ENCODE measurements at regions not wholly inside any gene's neighbourhood (a gene's known extent, or its start where the extent isn't known, plus 50 kb on each side); places are given as distances from the start of the nearest gene placed in this dataset.

DNA sequence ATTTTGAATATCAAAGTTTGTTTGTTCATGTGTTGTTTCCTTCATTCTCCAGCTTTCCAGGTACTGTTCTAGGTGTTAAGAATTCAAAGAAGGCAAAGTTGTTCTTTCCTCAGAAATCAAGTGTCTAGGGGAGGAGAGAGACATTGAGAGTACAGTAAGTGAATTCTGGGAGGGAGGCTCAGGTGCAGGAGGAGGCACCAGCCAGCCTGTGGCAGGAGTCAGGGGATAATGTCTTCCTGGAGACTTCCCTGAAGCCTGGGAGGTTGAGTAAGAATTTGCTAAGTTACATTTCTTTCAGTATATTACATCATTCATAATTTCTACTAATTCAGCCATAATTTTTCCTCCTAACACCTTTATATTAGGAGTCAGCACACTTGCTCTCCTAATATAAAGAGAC, 462.1 kb downstream of the TDRD15 start:
- Histone ChIP-seq H3K4me1 (ENCODE audit: control insufficient read depth, insufficient read depth, low read length) (no peaks in the 10 kb centered on the region), H3K79me1 (ENCODE audit: low read depth in 1 of 2, low read length in 2 of 2) (no peaks in the 10 kb centered on the region), H3K27me3 (ENCODE audit: control insufficient read depth, insufficient read depth, low read length) (no peaks in the 10 kb centered on the region), H3K56ac (ENCODE audit: extremely low read depth, insufficient read depth, low read length) (no peak overlapping the region), H3K14ac (replicated peaks; ENCODE audit: low read depth, low read length) (no peak overlapping the region), H3K4me3 (ENCODE audit: insufficient read depth, low read depth, low read length) (no peak overlapping the region), H3K27ac (ENCODE audit: insufficient read depth, low read length) (no peak overlapping the region), H2BK5ac (ENCODE audit: low read depth, low read length, poor library complexity, severe bottlenecking) (no peak overlapping the region), H4K8ac (ENCODE audit: low read depth in 2 of 2, low read length in 2 of 2) (no peak overlapping the region), H4K5ac (ENCODE audit: low read depth, low read length) (no peak overlapping the region), H2AFZ (replicated peaks; ENCODE audit: low read length, poor library complexity) (no peak overlapping the region), H3K9me1 (ENCODE audit: insufficient read depth, low read length) (no peaks in the 10 kb centered on the region), H3K4me2 (ENCODE audit: low read depth, low read length) (no peak overlapping the region), H4K91ac (ENCODE audit: insufficient read depth, low read depth, low read length) (no peak overlapping the region), H2BK20ac (ENCODE audit: low read depth, low read length) (no peak overlapping the region), H3K9me3 (ENCODE audit: control insufficient read depth, insufficient read depth, low read length) (no peaks in the 10 kb centered on the region), H2BK120ac (ENCODE audit: low read depth, low read length) (no peak overlapping the region), H3K23ac (ENCODE audit: low read depth, low read length) (no peak overlapping the region), H2BK15ac (ENCODE audit: low read depth, low read length) (no peak overlapping the region), H3K36me3 (ENCODE audit: control insufficient read depth, insufficient read depth, low read length) (no peaks in the 10 kb centered on the region), H3K9ac (ENCODE audit: low read depth, low read length) (no peak overlapping the region), H4K20me1 (ENCODE audit: insufficient read depth, low read length) (no peaks in the 10 kb centered on the region), H3K18ac (ENCODE audit: low read depth, low read length) (no peak overlapping the region), H2AK9ac (replicated peaks; ENCODE audit: low read depth, low read length, poor library complexity) (no peak overlapping the region), H3K4ac (ENCODE audit: low read depth, low read length) (no peak overlapping the region), H2AK5ac (ENCODE audit: low read depth, low read length) (no peak overlapping the region)
- no peak for TF ChIP-seq MAZ (IDR thresholded peaks at IDR 0.05; ENCODE audit: borderline replicate concordance, low read depth, low read length)
- TF ChIP-seq CHD1 (IDR thresholded peaks at IDR 0.05; ENCODE audit: low read depth, low read length): no peak
- TF ChIP-seq RFX5 (IDR thresholded peaks at IDR 0.05; ENCODE audit: low read depth, low read length): no peak
- no peak for TF ChIP-seq RCOR1 (IDR thresholded peaks at IDR 0.05; ENCODE audit: insufficient replicate concordance, low read length)
- TF ChIP-seq, protein P1, sequence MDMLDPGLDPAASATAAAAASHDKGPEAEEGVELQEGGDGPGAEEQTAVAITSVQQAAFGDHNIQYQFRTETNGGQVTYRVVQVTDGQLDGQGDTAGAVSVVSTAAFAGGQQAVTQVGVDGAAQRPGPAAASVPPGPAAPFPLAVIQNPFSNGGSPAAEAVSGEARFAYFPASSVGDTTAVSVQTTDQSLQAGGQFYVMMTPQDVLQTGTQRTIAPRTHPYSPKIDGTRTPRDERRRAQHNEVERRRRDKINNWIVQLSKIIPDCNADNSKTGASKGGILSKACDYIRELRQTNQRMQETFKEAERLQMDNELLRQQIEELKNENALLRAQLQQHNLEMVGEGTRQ (IDR thresholded peaks at IDR 0.05; ENCODE audit: low read depth, low read length): no peak
- TF ChIP-seq MXI1 (IDR thresholded peaks at IDR 0.05; ENCODE audit: borderline replicate concordance, low read depth, low read length): no peak
- TF ChIP-seq, protein P2, sequence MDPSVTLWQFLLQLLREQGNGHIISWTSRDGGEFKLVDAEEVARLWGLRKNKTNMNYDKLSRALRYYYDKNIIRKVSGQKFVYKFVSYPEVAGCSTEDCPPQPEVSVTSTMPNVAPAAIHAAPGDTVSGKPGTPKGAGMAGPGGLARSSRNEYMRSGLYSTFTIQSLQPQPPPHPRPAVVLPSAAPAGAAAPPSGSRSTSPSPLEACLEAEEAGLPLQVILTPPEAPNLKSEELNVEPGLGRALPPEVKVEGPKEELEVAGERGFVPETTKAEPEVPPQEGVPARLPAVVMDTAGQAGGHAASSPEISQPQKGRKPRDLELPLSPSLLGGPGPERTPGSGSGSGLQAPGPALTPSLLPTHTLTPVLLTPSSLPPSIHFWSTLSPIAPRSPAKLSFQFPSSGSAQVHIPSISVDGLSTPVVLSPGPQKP (IDR thresholded peaks at IDR 0.05; ENCODE audit: borderline replicate concordance, low read depth, low read length): no peak
- TF ChIP-seq MAFK (IDR thresholded peaks at IDR 0.05; ENCODE audit: low read depth, low read length): no peak
- TF ChIP-seq FOS (IDR thresholded peaks at IDR 0.05; ENCODE audit: low read depth, low read length): no peak
- no peak for TF ChIP-seq NFE2L2 (IDR thresholded peaks at IDR 0.05; ENCODE audit: low read depth, low read length)
- TF ChIP-seq, protein P3, sequence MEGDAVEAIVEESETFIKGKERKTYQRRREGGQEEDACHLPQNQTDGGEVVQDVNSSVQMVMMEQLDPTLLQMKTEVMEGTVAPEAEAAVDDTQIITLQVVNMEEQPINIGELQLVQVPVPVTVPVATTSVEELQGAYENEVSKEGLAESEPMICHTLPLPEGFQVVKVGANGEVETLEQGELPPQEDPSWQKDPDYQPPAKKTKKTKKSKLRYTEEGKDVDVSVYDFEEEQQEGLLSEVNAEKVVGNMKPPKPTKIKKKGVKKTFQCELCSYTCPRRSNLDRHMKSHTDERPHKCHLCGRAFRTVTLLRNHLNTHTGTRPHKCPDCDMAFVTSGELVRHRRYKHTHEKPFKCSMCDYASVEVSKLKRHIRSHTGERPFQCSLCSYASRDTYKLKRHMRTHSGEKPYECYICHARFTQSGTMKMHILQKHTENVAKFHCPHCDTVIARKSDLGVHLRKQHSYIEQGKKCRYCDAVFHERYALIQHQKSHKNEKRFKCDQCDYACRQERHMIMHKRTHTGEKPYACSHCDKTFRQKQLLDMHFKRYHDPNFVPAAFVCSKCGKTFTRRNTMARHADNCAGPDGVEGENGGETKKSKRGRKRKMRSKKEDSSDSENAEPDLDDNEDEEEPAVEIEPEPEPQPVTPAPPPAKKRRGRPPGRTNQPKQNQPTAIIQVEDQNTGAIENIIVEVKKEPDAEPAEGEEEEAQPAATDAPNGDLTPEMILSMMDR (conservative IDR thresholded peaks at IDR 0.05; ENCODE audit: low read depth, low read length): no peak
- no peak for TF ChIP-seq RAD21 (IDR thresholded peaks at IDR 0.05; ENCODE audit: low read length)
- no peak for TF ChIP-seq SMC3 (IDR thresholded peaks at IDR 0.05; ENCODE audit: low read depth, low read length)
- dilution Hi-C loops (cut with HindIII; ENCODE audit: low sequenced_read_pairs, unreplicated experiment): no loop called here
- no TSS peak for BruUV-seq (replicated peaks)
- DNase-seq (no peak), ATAC-seq (ENCODE audit: low read depth) (no peak)
- POLR2A ChIA-PET (ENCODE audit: unreplicated experiment): no interaction called here
- intact Hi-C loops (cut with micrococcal nuclease): no loop called here
- in situ Hi-C loops (cut with MboI; ENCODE audit: low sequenced_read_pairs): no loop called here
- CTCF ChIA-PET: no interaction called here

All from IMR-90 (cell line).